KMS-11 (cell line): ENCODE measurements at regions not wholly inside any gene's neighbourhood (a gene's known extent, or its start where the extent isn't known, plus 50 kb on each side); places are given as distances from the start of the nearest gene placed in this dataset.

ENCODE experiments used
- H2AFZ ChIP-seq: fragments of 200-600 bp; sonication (generic); 2 replicates; pipeline ENCODE4 v1.6.1; 2016; ENCODE audit warnings: antibody characterized with exemption, mixed run types, low read depth
- H3K27ac ChIP-seq: fragments of 200-600 bp; sonication (generic); 2 replicates; pipeline ENCODE4 v1.6.1; 2016; ENCODE audit warnings: mild to moderate bottlenecking, mixed run types
- H3K27me3 ChIP-seq: fragments of 200-600 bp; sonication (generic); 2 replicates; pipeline ENCODE4 v1.6.1; 2017; ENCODE audit warnings: mild to moderate bottlenecking, low read depth, mixed run types, moderate library complexity; ENCODE audit not compliant: insufficient read depth
- H3K36me3 ChIP-seq: fragments of 200-600 bp; sonication (generic); 2 replicates; pipeline ENCODE4 v1.6.1; 2017; ENCODE audit warnings: mild to moderate bottlenecking, mixed run types; ENCODE audit not compliant: insufficient read depth
- H3K4me1 ChIP-seq: fragments of 200-600 bp; sonication (generic); 2 replicates; pipeline ENCODE4 v1.6.1; 2016; ENCODE audit warnings: mild to moderate bottlenecking, low read depth, mixed run types; ENCODE audit not compliant: poor library complexity, severe bottlenecking
- H3K4me2 ChIP-seq: fragments of 200-600 bp; sonication (generic); 2 replicates; pipeline ENCODE4 v1.7.0; 2016; ENCODE audit warnings: mild to moderate bottlenecking, mixed run types
- H3K4me3 ChIP-seq: fragments of 200-600 bp; sonication (generic); IDR thresholded peaks from 2 replicates; pipeline ENCODE4 v1.6.1; 2017; ENCODE audit warnings: low read depth, low read length, mixed read lengths; ENCODE audit not compliant: insufficient read depth
- H3K79me2 ChIP-seq: fragments of 200-600 bp; sonication (generic); 2 replicates; pipeline ENCODE4 v1.6.1; 2016; ENCODE audit warnings: low read depth, mixed run types; ENCODE audit not compliant: insufficient read depth
- H3K9ac ChIP-seq: fragments of 200-600 bp; sonication (generic); 2 replicates; pipeline ENCODE4 v1.6.1; 2016; ENCODE audit warnings: mild to moderate bottlenecking, mixed run types
- H4K20me1 ChIP-seq: fragments of 200-600 bp; sonication (generic); 2 replicates; pipeline ENCODE4 v1.6.1; 2016; ENCODE audit warnings: mild to moderate bottlenecking, mixed run types; ENCODE audit not compliant: insufficient read depth
- TF ChIP-seq, protein P1 (sequence below): fragments of 200-600 bp; sonication (generic); conservative IDR thresholded peaks from 2 replicates; pipeline ENCODE4 v1.6.1; 2017; ENCODE audit warnings: low read depth, mild to moderate bottlenecking, antibody characterized with exemption, low read length, moderate library complexity, mixed read lengths

DNA sequence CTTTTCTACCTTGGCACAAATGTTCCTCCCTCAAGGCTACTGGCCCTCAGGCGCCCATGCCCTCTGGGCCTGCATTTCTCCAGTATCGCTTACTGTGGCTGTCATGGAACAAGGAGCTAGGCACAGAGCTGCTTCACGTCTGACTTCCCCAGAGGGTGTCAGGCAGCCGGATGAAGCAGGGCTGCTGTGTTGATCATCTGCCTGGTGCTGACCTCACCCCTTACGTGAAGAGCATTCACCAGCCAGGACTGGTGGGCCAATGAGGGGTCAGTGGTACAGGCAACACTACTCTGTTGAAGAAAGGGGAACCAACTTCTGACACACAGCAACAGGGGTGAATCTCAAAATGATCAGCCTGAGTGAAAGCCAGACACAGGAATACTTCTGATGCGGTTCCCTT, 215.5 kb upstream of the GALNT2 start:
- no peak overlapping the region for H3K4me3 ChIP-seq
- no peaks in the 10 kb centered on the region for H3K36me3 ChIP-seq
- H3K4me1 ChIP-seq = peaks cover 7% of the 10 kb centered on the region
- no peak overlapping the region for H3K9ac ChIP-seq
- H3K4me2 ChIP-seq = no peak overlapping the region
- H4K20me1 ChIP-seq = no peaks in the 10 kb centered on the region
- TF ChIP-seq, protein P1, sequence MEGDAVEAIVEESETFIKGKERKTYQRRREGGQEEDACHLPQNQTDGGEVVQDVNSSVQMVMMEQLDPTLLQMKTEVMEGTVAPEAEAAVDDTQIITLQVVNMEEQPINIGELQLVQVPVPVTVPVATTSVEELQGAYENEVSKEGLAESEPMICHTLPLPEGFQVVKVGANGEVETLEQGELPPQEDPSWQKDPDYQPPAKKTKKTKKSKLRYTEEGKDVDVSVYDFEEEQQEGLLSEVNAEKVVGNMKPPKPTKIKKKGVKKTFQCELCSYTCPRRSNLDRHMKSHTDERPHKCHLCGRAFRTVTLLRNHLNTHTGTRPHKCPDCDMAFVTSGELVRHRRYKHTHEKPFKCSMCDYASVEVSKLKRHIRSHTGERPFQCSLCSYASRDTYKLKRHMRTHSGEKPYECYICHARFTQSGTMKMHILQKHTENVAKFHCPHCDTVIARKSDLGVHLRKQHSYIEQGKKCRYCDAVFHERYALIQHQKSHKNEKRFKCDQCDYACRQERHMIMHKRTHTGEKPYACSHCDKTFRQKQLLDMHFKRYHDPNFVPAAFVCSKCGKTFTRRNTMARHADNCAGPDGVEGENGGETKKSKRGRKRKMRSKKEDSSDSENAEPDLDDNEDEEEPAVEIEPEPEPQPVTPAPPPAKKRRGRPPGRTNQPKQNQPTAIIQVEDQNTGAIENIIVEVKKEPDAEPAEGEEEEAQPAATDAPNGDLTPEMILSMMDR = no peak
- H3K27me3 ChIP-seq = no peaks in the 10 kb centered on the region
- H3K27ac ChIP-seq = no peak overlapping the region
- H2AFZ ChIP-seq = no peak overlapping the region
- no peaks in the 10 kb centered on the region for H3K79me2 ChIP-seq

- H3K4me1 ChIP-seq = peaks cover 10% of the 10 kb centered on the region
- H3K9ac ChIP-seq = no peak overlapping the region
- TF ChIP-seq, protein P1 = no peak
- no peak overlapping the region for H3K4me2 ChIP-seq
- no peaks in the 10 kb centered on the region for H3K79me2 ChIP-seq
- H4K20me1 ChIP-seq = no peaks in the 10 kb centered on the region
- no peak overlapping the region for H2AFZ ChIP-seq
- no peak overlapping the region for H3K4me3 ChIP-seq
- no peaks in the 10 kb centered on the region for H3K36me3 ChIP-seq
- H3K27ac ChIP-seq = no peak overlapping the region
- H3K27me3 ChIP-seq = no peaks in the 10 kb centered on the region
Observed at GRCh38 chr1:229853751-229854150, 213.3 kb upstream of the GALNT2 start.

GRCh38 chr1:229854620-229855019, 212.4 kb upstream of the GALNT2 start:
- Histone ChIP-seq H3K36me3 (no peaks in the 10 kb centered on the region), H3K9ac (no peak overlapping the region), H3K27ac (no peak overlapping the region), H3K4me2 (no peak overlapping the region), H3K4me3 (no peak overlapping the region), H3K4me1 (peaks cover 10% of the 10 kb centered on the region), H2AFZ (no peak overlapping the region), H3K79me2 (no peaks in the 10 kb centered on the region), H4K20me1 (no peaks in the 10 kb centered on the region), H3K27me3 (no peaks in the 10 kb centered on the region)
- TF ChIP-seq, protein P1 = no peak

- no peaks in the 10 kb centered on the region for H3K36me3 ChIP-seq
- TF ChIP-seq, protein P1 = no peak
- no peaks in the 10 kb centered on the region for H3K27me3 ChIP-seq
- H3K79me2 ChIP-seq = no peaks in the 10 kb centered on the region
- peak overlapping the region; percentile 23; the same call in 1 of the 2 replicates for H3K27ac ChIP-seq
- no peaks in the 10 kb centered on the region for H4K20me1 ChIP-seq
- peak overlapping the region; percentile 16; the same call in 1 of the 2 replicates for H3K9ac ChIP-seq
- H2AFZ ChIP-seq = peak overlapping the region; percentile 47
- peak overlapping the region; percentile 54 for H3K4me2 ChIP-seq
- peaks cover 10% of the 10 kb centered on the region for H3K4me1 ChIP-seq
- H3K4me3 ChIP-seq = peak overlapping the region; percentile 93
Observed at GRCh38 chr1:229856009-229856650, 210.9 kb upstream of the GALNT2 start.
